ENCODE measurements at regions not wholly inside any gene's neighbourhood (a gene's known extent, or its start where the extent isn't known, plus 50 kb on each side); places are given as distances from the start of the nearest gene placed in this dataset.

GRCh38 chr13:104810242-104810641, 1725.2 kb downstream of the EFNB2 start:
- Histone ChIP-seq H3K36me3 (ENCODE audit: insufficient read depth) (no peaks in the 10 kb centered on the region), H3K27me3 (ENCODE audit: insufficient read depth) (no peaks in the 10 kb centered on the region), H3K79me2 (replicated peaks; ENCODE audit: insufficient read depth) (no peaks in the 10 kb centered on the region), H3K4me3 (no peak overlapping the region), H3F3A (replicated peaks; ENCODE audit: low read depth) (no peaks in the 10 kb centered on the region), H2AFZ (no peak overlapping the region), H3K4me2 (no peak overlapping the region), H3K4me1 (ENCODE audit: insufficient read depth) (no peaks in the 10 kb centered on the region), H4K20me1 (replicated peaks; ENCODE audit: insufficient read depth) (no peaks in the 10 kb centered on the region), H3K27ac (ENCODE audit: low read depth) (no peak overlapping the region), H3K9me2 (ENCODE audit: insufficient read depth) (no peaks in the 10 kb centered on the region)
- no peaks in the 10 kb centered on the region for H3K9me3 Mint-ChIP-seq
- H3K4me3 Mint-ChIP-seq: no peak overlapping the region
- no peaks in the 10 kb centered on the region for H3K36me3 Mint-ChIP-seq (ENCODE audit: low read depth)
- H3K27ac Mint-ChIP-seq: no peak overlapping the region
- no peak for TF ChIP-seq EZH2 (IDR thresholded peaks at IDR 0.05; ENCODE audit: low read depth, unreplicated experiment)
- TF ChIP-seq STAT1 (IDR thresholded peaks at IDR 0.05; ENCODE audit: unreplicated experiment): no peak
- TF ChIP-seq, protein P1, sequence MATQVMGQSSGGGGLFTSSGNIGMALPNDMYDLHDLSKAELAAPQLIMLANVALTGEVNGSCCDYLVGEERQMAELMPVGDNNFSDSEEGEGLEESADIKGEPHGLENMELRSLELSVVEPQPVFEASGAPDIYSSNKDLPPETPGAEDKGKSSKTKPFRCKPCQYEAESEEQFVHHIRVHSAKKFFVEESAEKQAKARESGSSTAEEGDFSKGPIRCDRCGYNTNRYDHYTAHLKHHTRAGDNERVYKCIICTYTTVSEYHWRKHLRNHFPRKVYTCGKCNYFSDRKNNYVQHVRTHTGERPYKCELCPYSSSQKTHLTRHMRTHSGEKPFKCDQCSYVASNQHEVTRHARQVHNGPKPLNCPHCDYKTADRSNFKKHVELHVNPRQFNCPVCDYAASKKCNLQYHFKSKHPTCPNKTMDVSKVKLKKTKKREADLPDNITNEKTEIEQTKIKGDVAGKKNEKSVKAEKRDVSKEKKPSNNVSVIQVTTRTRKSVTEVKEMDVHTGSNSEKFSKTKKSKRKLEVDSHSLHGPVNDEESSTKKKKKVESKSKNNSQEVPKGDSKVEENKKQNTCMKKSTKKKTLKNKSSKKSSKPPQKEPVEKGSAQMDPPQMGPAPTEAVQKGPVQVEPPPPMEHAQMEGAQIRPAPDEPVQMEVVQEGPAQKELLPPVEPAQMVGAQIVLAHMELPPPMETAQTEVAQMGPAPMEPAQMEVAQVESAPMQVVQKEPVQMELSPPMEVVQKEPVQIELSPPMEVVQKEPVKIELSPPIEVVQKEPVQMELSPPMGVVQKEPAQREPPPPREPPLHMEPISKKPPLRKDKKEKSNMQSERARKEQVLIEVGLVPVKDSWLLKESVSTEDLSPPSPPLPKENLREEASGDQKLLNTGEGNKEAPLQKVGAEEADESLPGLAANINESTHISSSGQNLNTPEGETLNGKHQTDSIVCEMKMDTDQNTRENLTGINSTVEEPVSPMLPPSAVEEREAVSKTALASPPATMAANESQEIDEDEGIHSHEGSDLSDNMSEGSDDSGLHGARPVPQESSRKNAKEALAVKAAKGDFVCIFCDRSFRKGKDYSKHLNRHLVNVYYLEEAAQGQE (IDR thresholded peaks at IDR 0.05; ENCODE audit: unreplicated experiment): no peak
- TF ChIP-seq EZH2phosphoT487 (IDR thresholded peaks at IDR 0.05; ENCODE audit: unreplicated experiment): no peak
- TF ChIP-seq CREB1 (CRISPR knock-in tag; IDR thresholded peaks at IDR 0.05; ENCODE audit: low read depth): no peak
- no peak for TF ChIP-seq ZNF462 (CRISPR knock-in tag; IDR thresholded peaks at IDR 0.05)
- TF ChIP-seq, protein P2, sequence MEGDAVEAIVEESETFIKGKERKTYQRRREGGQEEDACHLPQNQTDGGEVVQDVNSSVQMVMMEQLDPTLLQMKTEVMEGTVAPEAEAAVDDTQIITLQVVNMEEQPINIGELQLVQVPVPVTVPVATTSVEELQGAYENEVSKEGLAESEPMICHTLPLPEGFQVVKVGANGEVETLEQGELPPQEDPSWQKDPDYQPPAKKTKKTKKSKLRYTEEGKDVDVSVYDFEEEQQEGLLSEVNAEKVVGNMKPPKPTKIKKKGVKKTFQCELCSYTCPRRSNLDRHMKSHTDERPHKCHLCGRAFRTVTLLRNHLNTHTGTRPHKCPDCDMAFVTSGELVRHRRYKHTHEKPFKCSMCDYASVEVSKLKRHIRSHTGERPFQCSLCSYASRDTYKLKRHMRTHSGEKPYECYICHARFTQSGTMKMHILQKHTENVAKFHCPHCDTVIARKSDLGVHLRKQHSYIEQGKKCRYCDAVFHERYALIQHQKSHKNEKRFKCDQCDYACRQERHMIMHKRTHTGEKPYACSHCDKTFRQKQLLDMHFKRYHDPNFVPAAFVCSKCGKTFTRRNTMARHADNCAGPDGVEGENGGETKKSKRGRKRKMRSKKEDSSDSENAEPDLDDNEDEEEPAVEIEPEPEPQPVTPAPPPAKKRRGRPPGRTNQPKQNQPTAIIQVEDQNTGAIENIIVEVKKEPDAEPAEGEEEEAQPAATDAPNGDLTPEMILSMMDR (conservative IDR thresholded peaks at IDR 0.05; ENCODE audit: low read depth in 2 of 2): no peak
- TF ChIP-seq, protein P3, sequence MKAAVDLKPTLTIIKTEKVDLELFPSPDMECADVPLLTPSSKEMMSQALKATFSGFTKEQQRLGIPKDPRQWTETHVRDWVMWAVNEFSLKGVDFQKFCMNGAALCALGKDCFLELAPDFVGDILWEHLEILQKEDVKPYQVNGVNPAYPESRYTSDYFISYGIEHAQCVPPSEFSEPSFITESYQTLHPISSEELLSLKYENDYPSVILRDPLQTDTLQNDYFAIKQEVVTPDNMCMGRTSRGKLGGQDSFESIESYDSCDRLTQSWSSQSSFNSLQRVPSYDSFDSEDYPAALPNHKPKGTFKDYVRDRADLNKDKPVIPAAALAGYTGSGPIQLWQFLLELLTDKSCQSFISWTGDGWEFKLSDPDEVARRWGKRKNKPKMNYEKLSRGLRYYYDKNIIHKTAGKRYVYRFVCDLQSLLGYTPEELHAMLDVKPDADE (IDR thresholded peaks at IDR 0.05): no peak
- TF ChIP-seq POLR2AphosphoS5 (IDR thresholded peaks at IDR 0.05; ENCODE audit: low read depth): no peak
- TF ChIP-seq NANOG (IDR thresholded peaks at IDR 0.05; ENCODE audit: borderline replicate concordance): no peak
- TF ChIP-seq JUNB (IDR thresholded peaks at IDR 0.05; ENCODE audit: unreplicated experiment): no peak
- no peak for TF ChIP-seq ZNF114 (CRISPR knock-in tag; IDR thresholded peaks at IDR 0.05)
- no peak for TF ChIP-seq ZNF331 (CRISPR knock-in tag; IDR thresholded peaks at IDR 0.05; ENCODE audit: low read depth)
- DNase-seq (ENCODE audit: low spot score): no peak
- no peaks in the 10 kb centered on the region for H3K27me3 Mint-ChIP-seq (ENCODE audit: insufficient read depth, low read depth, poor library complexity)
- no peak for ATAC-seq
- H3K4me1 Mint-ChIP-seq: peaks cover 12% of the 10 kb centered on the region; the same call in 2 of the 3 replicates

Data from GM23338 (cell line).